ENCODE measurements at regions not wholly inside any gene's neighbourhood (a gene's known extent, or its start where the extent isn't known, plus 50 kb on each side); places are given as distances from the start of the nearest gene placed in this dataset.

GRCh38 chr1:4980211-4980610 lies 325.8 kb downstream of the AJAP1 start:
- Histone ChIP-seq H3K36me3 (ENCODE audit: insufficient read depth) (no peaks in the 10 kb centered on the region), H3K4me1 (ENCODE audit: insufficient read depth) (no peaks in the 10 kb centered on the region), H3K27ac (ENCODE audit: low read depth) (no peak overlapping the region), H3K4me3 (ENCODE audit: low read depth, low read length) (no peak overlapping the region)
- 86% methylated on average over 6 of the region's 6 CpGs for WGBS
- DNase-seq (ENCODE audit: extremely low spot score) = no peak

- Histone ChIP-seq H3K4me3 (ENCODE audit: low read depth, low read length) (no peak overlapping the region), H3K4me1 (ENCODE audit: insufficient read depth) (no peaks in the 10 kb centered on the region), H3K27ac (ENCODE audit: low read depth) (no peak overlapping the region), H3K36me3 (ENCODE audit: insufficient read depth) (no peaks in the 10 kb centered on the region)
- no peak for DNase-seq (ENCODE audit: extremely low spot score)
- 53% methylated on average over 19 of the region's 19 CpGs for WGBS
Measured at GRCh38 chr1:4978660-4979390, 324.4 kb downstream of the AJAP1 start.

GRCh38 chr1:4977701-4978100 lies 323.3 kb downstream of the AJAP1 start:
- no peak for DNase-seq (ENCODE audit: extremely low spot score)
- Histone ChIP-seq H3K4me1 (ENCODE audit: insufficient read depth) (no peaks in the 10 kb centered on the region), H3K27ac (ENCODE audit: low read depth) (no peak overlapping the region), H3K36me3 (ENCODE audit: insufficient read depth) (no peaks in the 10 kb centered on the region), H3K4me3 (ENCODE audit: low read depth, low read length) (no peak overlapping the region)
- WGBS = 32% methylated on average over 10 of the region's 11 CpGs

- no peak overlapping the region for H3K4me3 ChIP-seq (ENCODE audit: low read depth, low read length)
- H3K27ac ChIP-seq (ENCODE audit: low read depth) = no peak overlapping the region
- 86% methylated on average over 15 of the region's 15 CpGs for WGBS
- no peak for DNase-seq (ENCODE audit: extremely low spot score)
- H3K36me3 ChIP-seq (ENCODE audit: insufficient read depth) = no peaks in the 10 kb centered on the region
- no peaks in the 10 kb centered on the region for H3K4me1 ChIP-seq (ENCODE audit: insufficient read depth)
Measured at GRCh38 chr1:4976859-4977440, 322.5 kb downstream of the AJAP1 start.

- H3K36me3 ChIP-seq (ENCODE audit: insufficient read depth) = no peaks in the 10 kb centered on the region
- H3K4me3 ChIP-seq (ENCODE audit: low read depth, low read length) = no peak overlapping the region
- no peak for DNase-seq (ENCODE audit: extremely low spot score)
- H3K27ac ChIP-seq (ENCODE audit: low read depth) = no peak overlapping the region
- 78% methylated on average over 8 of the region's 8 CpGs for WGBS
- no peaks in the 10 kb centered on the region for H3K4me1 ChIP-seq (ENCODE audit: insufficient read depth)
Measured at GRCh38 chr1:4975856-4976255, 321.4 kb downstream of the AJAP1 start.

- no peak for DNase-seq (ENCODE audit: extremely low spot score)
- H3K36me3 ChIP-seq (ENCODE audit: insufficient read depth) = no peaks in the 10 kb centered on the region
- 82% methylated on average over 12 of the region's 12 CpGs for WGBS
- H3K27ac ChIP-seq (ENCODE audit: low read depth) = no peak overlapping the region
- H3K4me1 ChIP-seq (ENCODE audit: insufficient read depth) = no peaks in the 10 kb centered on the region
- no peak overlapping the region for H3K4me3 ChIP-seq (ENCODE audit: low read depth, low read length)
Measured at GRCh38 chr1:4974981-4975685, 320.7 kb downstream of the AJAP1 start.

- Histone ChIP-seq H3K36me3 (ENCODE audit: insufficient read depth) (no peaks in the 10 kb centered on the region), H3K4me3 (ENCODE audit: low read depth, low read length) (no peak overlapping the region), H3K27ac (ENCODE audit: low read depth) (no peak overlapping the region), H3K4me1 (ENCODE audit: insufficient read depth) (no peaks in the 10 kb centered on the region)
- WGBS = 89% methylated on average over 10 of the region's 10 CpGs
- no peak for DNase-seq (ENCODE audit: extremely low spot score)
Measured at GRCh38 chr1:4973341-4973740, 318.9 kb downstream of the AJAP1 start.

GRCh38 chr1:4972761-4973320 lies 318.4 kb downstream of the AJAP1 start:
- H3K4me1 ChIP-seq (ENCODE audit: insufficient read depth) = no peaks in the 10 kb centered on the region
- no peak for DNase-seq (ENCODE audit: extremely low spot score)
- WGBS = 82% methylated on average over 12 of the region's 12 CpGs
- no peaks in the 10 kb centered on the region for H3K36me3 ChIP-seq (ENCODE audit: insufficient read depth)
- no peak overlapping the region for H3K27ac ChIP-seq (ENCODE audit: low read depth)
- no peak overlapping the region for H3K4me3 ChIP-seq (ENCODE audit: low read depth, low read length)

GRCh38 chr1:4971666-4972065 lies 317.3 kb downstream of the AJAP1 start:
- WGBS = 86% methylated on average over 3 of the region's 3 CpGs
- no peaks in the 10 kb centered on the region for H3K36me3 ChIP-seq (ENCODE audit: insufficient read depth)
- DNase-seq (ENCODE audit: extremely low spot score) = no peak

GRCh38 chr1:4970532-4970931 lies 316.1 kb downstream of the AJAP1 start:
- H3K27ac ChIP-seq (ENCODE audit: low read depth) = no peak overlapping the region

More at GRCh38 chr1:4971666-4972065, 317.3 kb downstream of the AJAP1 start:
- Histone ChIP-seq H3K4me1 (ENCODE audit: insufficient read depth) (no peaks in the 10 kb centered on the region), H3K27ac (ENCODE audit: low read depth) (no peak overlapping the region), H3K4me3 (ENCODE audit: low read depth, low read length) (no peak overlapping the region)

GRCh38 chr1:4969556-4970129 lies 315.2 kb downstream of the AJAP1 start:
- no peaks in the 10 kb centered on the region for H3K36me3 ChIP-seq (ENCODE audit: insufficient read depth)
- H3K27ac ChIP-seq (ENCODE audit: low read depth) = no peak overlapping the region
- 95% methylated on average over 4 of the region's 4 CpGs for WGBS
- no peaks in the 10 kb centered on the region for H3K4me1 ChIP-seq (ENCODE audit: insufficient read depth)
- no peak for DNase-seq (ENCODE audit: extremely low spot score)
- no peak overlapping the region for H3K4me3 ChIP-seq (ENCODE audit: low read depth, low read length)

More at GRCh38 chr1:4970532-4970931, 316.1 kb downstream of the AJAP1 start:
- 35% methylated on average over 3 of the region's 3 CpGs for WGBS
- Histone ChIP-seq H3K4me3 (ENCODE audit: low read depth, low read length) (no peak overlapping the region), H3K4me1 (ENCODE audit: insufficient read depth) (no peaks in the 10 kb centered on the region), H3K36me3 (ENCODE audit: insufficient read depth) (no peaks in the 10 kb centered on the region)
- no peak for DNase-seq (ENCODE audit: extremely low spot score)

GRCh38 chr1:4965346-4966075 lies 311.1 kb downstream of the AJAP1 start:
- Histone ChIP-seq H3K36me3 (ENCODE audit: insufficient read depth) (no peaks in the 10 kb centered on the region), H3K4me3 (ENCODE audit: low read depth, low read length) (no peak overlapping the region), H3K4me1 (ENCODE audit: insufficient read depth) (no peaks in the 10 kb centered on the region), H3K27ac (ENCODE audit: low read depth) (no peak overlapping the region)
- no peak for DNase-seq (ENCODE audit: extremely low spot score)
- 26% methylated on average over 5 of the region's 5 CpGs for WGBS

Measured in urinary bladder (tissue), 3 donors.